ENCODE measurements at regions not wholly inside any gene's neighbourhood (a gene's known extent, or its start where the extent isn't known, plus 50 kb on each side); places are given as distances from the start of the nearest gene placed in this dataset.

GRCh38 chr2:128452536-128453530 lies 134.2 kb upstream of the HS6ST1 start:
- Histone ChIP-seq H3K36me3 (replicated peaks in 1 of 2; ENCODE audit: control insufficient read depth in 1 of 2, insufficient read depth in 2 of 2, low read length in 2 of 2) (no peaks in the 10 kb centered on the region), H3K4me1 (ENCODE audit: insufficient read depth, low read length) (no peaks in the 10 kb centered on the region), H3K4me3 (replicated peaks in 1 of 3; ENCODE audit: insufficient read depth in 1 of 3, low read depth in 2 of 3, low read length in 3 of 3) (no peak overlapping the region), H3K9ac (ENCODE audit: insufficient read depth, low read depth, low read length) (no peak overlapping the region), H3K27ac (ENCODE audit: extremely low read length, insufficient read depth, low read length) (no peak overlapping the region), H3K79me2 (ENCODE audit: insufficient read depth, low read length) (no peaks in the 10 kb centered on the region), H3K9me3 (ENCODE audit: low read length) (no peaks in the 10 kb centered on the region), H2AFZ (ENCODE audit: low read length) (no peak overlapping the region), H3K27me3 (ENCODE audit: control insufficient read depth in 1 of 2, insufficient read depth in 2 of 2, low read length in 2 of 2) (peaks cover 0 to 10% of the 10 kb centered on the region in 2 experiments; a peak in 3 of 5 replicates), H4K20me1 (ENCODE audit: insufficient read depth, low read length) (no peaks in the 10 kb centered on the region), H3K4me2 (ENCODE audit: low read depth, low read length) (no peak overlapping the region)
- ChIA-PET CTCF (ENCODE audit: low intra/inter-chr PET ratio, low total read pairs) (no interaction called here), POLR2A (no interaction called here)
- TF ChIP-seq CREB1 (IDR thresholded peaks at IDR 0.05) (peak; percentile 58), CREB1 (CRISPR knock-in tag; IDR thresholded peaks at IDR 0.05) (no peak), MAFF (IDR thresholded peaks at IDR 0.05; ENCODE audit: low read depth, low read length) (no peak)
- intact Hi-C loops (cut with micrococcal nuclease; ENCODE audit: unreplicated experiment): no loop called here
- in situ Hi-C loops (cut with HindIII; ENCODE audit: extremely low pct_ligation_motif_present, low pct_unique_long_range_greater_than_20kb): no loop called here
- WGBS (ENCODE audit: low lambda C conversion rate): 46% methylated on average over 17 of the region's 20 CpGs
- BruUV-seq (replicated peaks): no TSS peak
- ATAC-seq (no peak), FAIRE-seq (no peak), DNase-seq (ENCODE audit: low spot score) (no peak)

DNA sequence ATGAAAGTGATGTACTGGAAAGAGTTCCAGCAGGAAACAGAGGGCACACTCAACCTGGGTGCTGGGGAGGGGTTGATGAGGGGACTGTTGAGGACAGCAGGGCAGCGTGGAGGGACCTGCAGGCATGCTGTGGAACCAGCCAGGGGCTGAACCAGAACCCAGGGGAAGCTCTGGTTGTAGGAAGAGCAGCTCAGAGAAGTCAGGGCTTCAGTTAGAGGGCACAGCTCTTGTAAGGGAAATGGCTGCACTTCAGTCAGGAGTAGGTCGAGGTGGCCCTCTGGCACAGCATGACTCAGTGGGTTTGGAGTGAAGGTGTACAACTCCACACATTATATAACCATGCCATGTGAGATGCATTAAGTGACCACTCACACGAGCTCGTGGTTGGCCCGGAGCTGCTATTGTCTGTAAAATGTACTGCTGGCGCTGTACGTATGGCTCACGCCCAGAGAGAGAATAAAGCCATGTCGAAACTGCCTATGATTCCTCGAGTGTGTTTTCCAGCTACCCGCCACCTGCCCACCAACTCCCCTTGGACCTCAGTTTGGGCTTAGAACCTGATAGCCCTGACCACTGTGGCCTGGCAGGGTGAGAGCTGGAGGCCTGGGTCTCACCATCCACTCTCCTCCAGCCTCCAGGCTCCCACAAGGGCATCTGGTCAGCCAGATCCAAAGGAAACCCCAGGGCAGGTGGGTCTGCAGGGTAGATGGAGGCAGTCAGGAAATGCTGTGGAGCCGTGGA lies 136.5 kb upstream of the HS6ST1 start:
- ChIA-PET POLR2A (no interaction called here), CTCF (ENCODE audit: low intra/inter-chr PET ratio, low total read pairs) (no interaction called here)
- intact Hi-C loops (cut with micrococcal nuclease; ENCODE audit: unreplicated experiment) (no loop called here), in situ Hi-C loops (cut with HindIII; ENCODE audit: extremely low pct_ligation_motif_present, low pct_unique_long_range_greater_than_20kb) (no loop called here)
- FAIRE-seq (no peak), DNase-seq (ENCODE audit: low spot score) (no peak), ATAC-seq (no peak)
- Histone ChIP-seq H3K79me2 (ENCODE audit: insufficient read depth, low read length) (no peaks in the 10 kb centered on the region), H3K9ac (ENCODE audit: insufficient read depth, low read depth, low read length) (no peak overlapping the region), H3K27ac (ENCODE audit: extremely low read length, insufficient read depth, low read length) (no peak overlapping the region), H3K27me3 (ENCODE audit: control insufficient read depth in 1 of 2, insufficient read depth in 2 of 2, low read length in 2 of 2) (peaks cover 0 to 10% of the 10 kb centered on the region in 2 experiments; a peak in 2 of 5 replicates), H2AFZ (ENCODE audit: low read length) (no peak overlapping the region), H3K4me1 (ENCODE audit: insufficient read depth, low read length) (no peaks in the 10 kb centered on the region), H3K4me2 (ENCODE audit: low read depth, low read length) (no peak overlapping the region), H3K9me3 (ENCODE audit: low read length) (no peaks in the 10 kb centered on the region), H3K4me3 (replicated peaks in 1 of 3; ENCODE audit: insufficient read depth in 1 of 3, low read depth in 2 of 3, low read length in 3 of 3) (no peak overlapping the region), H3K36me3 (replicated peaks in 1 of 2; ENCODE audit: control insufficient read depth in 1 of 2, insufficient read depth in 2 of 2, low read length in 2 of 2) (no peaks in the 10 kb centered on the region), H4K20me1 (ENCODE audit: insufficient read depth, low read length) (no peaks in the 10 kb centered on the region)
- 44% methylated on average over 12 of the region's 12 CpGs for WGBS (ENCODE audit: low lambda C conversion rate)
- BruUV-seq (replicated peaks): no TSS peak
- no peak for TF ChIP-seq MLLT10 (CRISPR knock-in tag; IDR thresholded peaks at IDR 0.05)
- TF ChIP-seq CSRNP2 (CRISPR knock-in tag; conservative IDR thresholded peaks at IDR 0.05; ENCODE audit: low read depth): no peak
- TF ChIP-seq ZSCAN30 (CRISPR knock-in tag; IDR thresholded peaks at IDR 0.05): no peak
- no peak for TF ChIP-seq ZNF160 (CRISPR knock-in tag; IDR thresholded peaks at IDR 0.05)
- no peak for TF ChIP-seq RELA (CRISPR knock-in tag; IDR thresholded peaks at IDR 0.05)
- TF ChIP-seq NFE2 (CRISPR knock-in tag; IDR thresholded peaks at IDR 0.05): no peak
- TF ChIP-seq MXD4 (CRISPR knock-in tag; IDR thresholded peaks at IDR 0.05): no peak
- TF ChIP-seq HDAC1 (CRISPR knock-in tag; IDR thresholded peaks at IDR 0.05): no peak
- TF ChIP-seq, protein P1, sequence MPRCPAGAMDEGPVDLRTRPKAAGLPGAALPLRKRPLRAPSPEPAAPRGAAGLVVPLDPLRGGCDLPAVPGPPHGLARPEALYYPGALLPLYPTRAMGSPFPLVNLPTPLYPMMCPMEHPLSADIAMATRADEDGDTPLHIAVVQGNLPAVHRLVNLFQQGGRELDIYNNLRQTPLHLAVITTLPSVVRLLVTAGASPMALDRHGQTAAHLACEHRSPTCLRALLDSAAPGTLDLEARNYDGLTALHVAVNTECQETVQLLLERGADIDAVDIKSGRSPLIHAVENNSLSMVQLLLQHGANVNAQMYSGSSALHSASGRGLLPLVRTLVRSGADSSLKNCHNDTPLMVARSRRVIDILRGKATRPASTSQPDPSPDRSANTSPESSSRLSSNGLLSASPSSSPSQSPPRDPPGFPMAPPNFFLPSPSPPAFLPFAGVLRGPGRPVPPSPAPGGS (CRISPR knock-in tag; IDR thresholded peaks at IDR 0.05): no peak
- no peak for TF ChIP-seq MTA3 (CRISPR knock-in tag; IDR thresholded peaks at IDR 0.05)
- no peak for TF ChIP-seq ZNF446 (CRISPR knock-in tag; IDR thresholded peaks at IDR 0.05)
- TF ChIP-seq SOX6 (IDR thresholded peaks at IDR 0.05): no peak
- no peak for TF ChIP-seq SOX6 (CRISPR knock-in tag; IDR thresholded peaks at IDR 0.05)
- TF ChIP-seq RARA (CRISPR knock-in tag; IDR thresholded peaks at IDR 0.05): no peak
